Lung (tissue), 11 donors: ENCODE measurements at regions not wholly inside any gene's neighbourhood (a gene's known extent, or its start where the extent isn't known, plus 50 kb on each side); places are given as distances from the start of the nearest gene placed in this dataset.

ENCODE experiments used
- ATAC-seq: fragments of 200-7000 bp; cut with Tn5 transposase; one replicate; pipeline ENCODE4 v1.9.1; 2020; ENCODE audit warnings: moderate number of reproducible peaks; ENCODE audit not compliant: insufficient read depth, low FRiP score
- DNase-seq, 3 donors: peaks; one replicate each; pipeline ENCODE4 v3.0.0-alpha.2; 2013 to 2017
- H3K27ac ChIP-seq, 2 donors: one replicate each; pipeline ENCODE4 v1.5.1; 2013; ENCODE audit warnings: mild to moderate bottlenecking in 2 of 2, moderate library complexity in 2 of 2, control low read depth in 1 of 2, inconsistent platforms in 1 of 2, low read depth in 1 of 2, low read length in 1 of 2
- H3K27me3 ChIP-seq, 3 donors: one replicate each; pipeline ENCODE4 v1.5.1; 2013; ENCODE audit warnings: low read length in 2 of 3; ENCODE audit not compliant: control insufficient read depth in 3 of 3, insufficient read depth in 3 of 3
- H3K36me3 ChIP-seq, 4 donors: one replicate each; pipeline ENCODE4 v1.5.1; 2013; ENCODE audit warnings: low read length in 4 of 4, mild to moderate bottlenecking in 1 of 4, moderate library complexity in 1 of 4; ENCODE audit not compliant: control insufficient read depth in 4 of 4, insufficient read depth in 4 of 4
- H3K4me1 ChIP-seq, 5 donors: one replicate each; pipeline ENCODE4 v1.5.1; 2013; ENCODE audit warnings: low read length in 5 of 5, mild to moderate bottlenecking in 2 of 5, moderate library complexity in 1 of 5; ENCODE audit not compliant: control insufficient read depth in 5 of 5, insufficient read depth in 5 of 5
- H3K4me3 ChIP-seq: one replicate; pipeline ENCODE4 v1.5.1; 2013; ENCODE audit warnings: mild to moderate bottlenecking, control low read depth, moderate library complexity
- H3K9ac ChIP-seq, 2 donors: one replicate each; pipeline ENCODE4 v1.5.1; 2013; ENCODE audit warnings: low read length in 2 of 2, control low read depth in 1 of 2; ENCODE audit not compliant: insufficient read depth in 1 of 2
- H3K9me3 ChIP-seq, 4 donors: one replicate each; pipeline ENCODE4 v1.5.1; 2013; ENCODE audit warnings: low read length in 3 of 4, mild to moderate bottlenecking in 1 of 4, moderate library complexity in 1 of 4; ENCODE audit not compliant: control insufficient read depth in 4 of 4, insufficient read depth in 3 of 4
- CTCF ChIP-seq: IDR thresholded peaks from 2 replicates; pipeline ENCODE4 v1.5.1; 2012; ENCODE audit warnings: mild to moderate bottlenecking; ENCODE audit errors: control extremely low read depth, extremely low read depth
- WGBS, 2 donors: extraction: QIAGEN DNeasy Blood & Tissue Kit; methylation state at CpG; one replicate each; pipeline ENCODE4 v1.1.7; 2013; 5-methylcytosine and 5-hydroxymethylcytosine counted together
- donor health status: control.
- donor health status: control.
- donor health status: Bipolar disorder and iron deficiency.
- donor health status: healthy.
- donor health status: DM: yes; HTN: yes; CAD: no.

GRCh38 chr2:13578547-13578946 is 861.8 kb downstream of the TRIB2 start:
- no peak for DNase-seq
- ATAC-seq, result no peak
- H3K9ac ChIP-seq, result no peak overlapping the region
- no peak for TF ChIP-seq CTCF
- H3K27ac ChIP-seq, result no peak overlapping the region
- no peaks in the 10 kb centered on the region for H3K4me1 ChIP-seq
- no peaks in the 10 kb centered on the region for H3K36me3 ChIP-seq
- H3K27me3 ChIP-seq, result peaks cover 0 to 3% (median 0%) of the 10 kb centered on the region in 3 donors
- H3K4me3 ChIP-seq, result no peak overlapping the region
- peaks cover 0 to 1% (median 0%) of the 10 kb centered on the region in 4 donors for H3K9me3 ChIP-seq
- WGBS, 2 donors, result 61 to 73% methylated on average over 1 of the region's 1 CpG

DNA sequence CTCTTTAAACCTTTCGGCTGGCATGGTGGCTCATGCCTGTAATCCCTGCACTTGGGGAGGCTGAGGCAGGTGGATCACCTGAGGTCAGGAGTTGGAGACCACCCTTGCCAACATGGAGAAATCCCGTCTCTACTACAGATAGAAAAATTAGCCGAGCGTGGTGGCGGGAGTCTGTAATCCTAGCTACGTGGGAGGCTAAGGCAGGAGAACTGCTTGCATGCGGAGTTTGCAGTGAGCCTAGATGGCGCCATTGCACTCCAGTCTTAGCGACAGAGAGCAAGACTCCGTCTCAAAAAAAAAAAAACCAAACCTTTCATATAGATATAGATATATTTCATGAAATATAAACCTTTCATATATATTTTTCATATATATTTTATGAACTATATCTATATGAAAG is 864.7 kb downstream of the TRIB2 start:
- no peak overlapping the region for H3K9ac ChIP-seq

GRCh38 chr2:13583609-13584008 is 866.9 kb downstream of the TRIB2 start:
- no peak for ATAC-seq
- H3K9me3 ChIP-seq, result peaks cover 0 to 1% (median 0%) of the 10 kb centered on the region in 4 donors
- peaks cover 0 to 10% (median 0%) of the 10 kb centered on the region in 5 donors for H3K4me1 ChIP-seq
- H3K4me3 ChIP-seq, result no peak overlapping the region
- H3K9ac ChIP-seq, result no peak overlapping the region
- H3K27me3 ChIP-seq, result peaks cover 0 to 3% (median 0%) of the 10 kb centered on the region in 3 donors
- H3K36me3 ChIP-seq, result no peaks in the 10 kb centered on the region
- no peak overlapping the region for H3K27ac ChIP-seq
- peak in 1 of 3 donors; percentile 3 for DNase-seq
- TF ChIP-seq CTCF, result no peak

More for the DNA sequence above, 864.7 kb downstream of the TRIB2 start:
- H3K27me3 ChIP-seq, result peaks cover 0 to 3% (median 0%) of the 10 kb centered on the region in 3 donors
- no peaks in the 10 kb centered on the region for H3K36me3 ChIP-seq
- no peak for TF ChIP-seq CTCF
- WGBS, 2 donors, result 83 to 89% methylated on average over 10 of the region's 10 CpGs
- no peak for ATAC-seq
- peaks cover 0 to 1% (median 0%) of the 10 kb centered on the region in 4 donors for H3K9me3 ChIP-seq
- H3K4me3 ChIP-seq, result no peak overlapping the region
- DNase-seq, result no peak
- H3K27ac ChIP-seq, result no peak overlapping the region
- H3K4me1 ChIP-seq, result peaks cover 0 to 5% (median 0%) of the 10 kb centered on the region in 5 donors

- H3K27ac ChIP-seq, result no peak overlapping the region
- DNase-seq, result no peak
- peaks cover 0 to 10% (median 0%) of the 10 kb centered on the region in 5 donors for H3K4me1 ChIP-seq
- no peak overlapping the region for H3K4me3 ChIP-seq
- H3K9me3 ChIP-seq, result peaks cover 0 to 1% (median 0%) of the 10 kb centered on the region in 4 donors
- H3K9ac ChIP-seq, result no peak overlapping the region
- 82 to 84% methylated on average over 2 of the region's 2 CpGs for WGBS, 2 donors
- H3K36me3 ChIP-seq, result no peaks in the 10 kb centered on the region
- ATAC-seq, result no peak
- no peak for TF ChIP-seq CTCF
- peaks cover 0 to 3% (median 0%) of the 10 kb centered on the region in 3 donors for H3K27me3 ChIP-seq
Observed at GRCh38 chr2:13584020-13584419, 867.3 kb downstream of the TRIB2 start.
